ENCODE measurements at regions not wholly inside any gene's neighbourhood (a gene's known extent, or its start where the extent isn't known, plus 50 kb on each side); places are given as distances from the start of the nearest gene placed in this dataset.

DNA sequence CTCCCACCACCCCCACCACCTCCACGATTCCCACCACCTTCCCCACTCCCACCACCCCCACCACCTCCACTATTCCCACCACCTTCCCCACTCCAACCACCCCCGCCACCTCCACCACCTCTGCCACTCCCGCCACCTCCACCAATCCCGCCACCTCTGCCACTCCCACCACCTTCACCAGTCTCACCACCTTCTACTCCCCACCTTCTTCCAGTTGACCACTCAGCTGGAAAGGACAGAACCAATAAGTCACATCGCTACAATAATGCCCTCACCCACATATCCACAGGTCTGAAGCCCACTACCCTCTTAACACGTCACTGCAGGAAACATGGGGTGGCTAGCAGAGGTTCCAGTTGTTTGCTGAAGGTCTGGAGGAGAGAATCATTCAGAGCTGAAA, 93.5 kb upstream of the PAX2 start:
- H3K4me1 ChIP-seq: peaks cover 0 to 10% (median 7%) of the 10 kb centered on the region in 10 experiments; a peak in 11 of 20 replicates
- no peak overlapping the region for H3K4me3 ChIP-seq
- H4K20me1 ChIP-seq: no peaks in the 10 kb centered on the region; a peak in 2 of 22 replicates
- H3K27me3 ChIP-seq: peaks cover 39 to 48% (median 44%) of the 10 kb centered on the region in 11 experiments
- no peaks in the 10 kb centered on the region for H3K36me3 ChIP-seq
- H3K27ac ChIP-seq: no peak overlapping the region
- TF ChIP-seq Cebpa-rat (IDR thresholded peaks at IDR 0.05): no peak
- H3K9me3 ChIP-seq (replicated peaks in 1 of 11): 0 out of 22 replicates have a peak, but pooled peaks cover 0 to 5% (median 0%) of the 10 kb centered on the region in 11 experiments
- H3K9ac ChIP-seq: no peak overlapping the region
- H3K4me2 ChIP-seq: no peak overlapping the region

GRCh38 chr10:100652406-100653135, 92.8 kb upstream of the PAX2 start:
- peaks cover 39 to 55% (median 50%) of the 10 kb centered on the region in 11 experiments for H3K27me3 ChIP-seq
- no peak overlapping the region for H3K27ac ChIP-seq
- H3K36me3 ChIP-seq: no peaks in the 10 kb centered on the region
- no peaks in the 10 kb centered on the region; a peak in 2 of 22 replicates for H4K20me1 ChIP-seq
- H3K4me2 ChIP-seq: 0 out of 22 replicates have a peak overlapping the region, but pooled peaks of 1 of the 11 experiments have one; percentile 43
- H3K4me3 ChIP-seq: no peak overlapping the region
- H3K9me3 ChIP-seq (replicated peaks in 1 of 11): 0 out of 22 replicates have a peak, but pooled peaks cover 0 to 5% (median 0%) of the 10 kb centered on the region in 11 experiments
- no peak for TF ChIP-seq Cebpa-rat (IDR thresholded peaks at IDR 0.05)
- H3K9ac ChIP-seq: no peak overlapping the region
- peaks cover 0 to 10% (median 7%) of the 10 kb centered on the region in 10 experiments; a peak in 11 of 20 replicates for H3K4me1 ChIP-seq

- peak overlapping the region in 1 of 11 experiments; percentile 52; a peak in 1 of 22 replicates for H3K9ac ChIP-seq
- TF ChIP-seq Cebpa-rat (IDR thresholded peaks at IDR 0.05): no peak
- H3K4me2 ChIP-seq: peak overlapping the region; percentile 10 to 48 (median 40); a peak in 16 of 22 replicates
- H3K4me1 ChIP-seq: peaks cover 0 to 10% (median 7%) of the 10 kb centered on the region in 10 experiments; a peak in 11 of 20 replicates
- H3K9me3 ChIP-seq (replicated peaks in 1 of 11): 0 out of 22 replicates have a peak, but pooled peaks cover 0 to 5% (median 0%) of the 10 kb centered on the region in 11 experiments
- H3K36me3 ChIP-seq: no peaks in the 10 kb centered on the region
- H4K20me1 ChIP-seq: no peaks in the 10 kb centered on the region; a peak in 2 of 22 replicates
- H3K4me3 ChIP-seq: peak overlapping the region in 4 of 10 experiments; percentile 39 to 57 (median 50); a peak in 7 of 20 replicates
- peaks cover 39 to 59% (median 53%) of the 10 kb centered on the region in 11 experiments for H3K27me3 ChIP-seq
- H3K27ac ChIP-seq: no peak overlapping the region
Observed at GRCh38 chr10:100653238-100653956, 92.0 kb upstream of the PAX2 start.

- H3K27ac ChIP-seq: no peak overlapping the region; a peak in 2 of 22 replicates
- H4K20me1 ChIP-seq: no peaks in the 10 kb centered on the region; a peak in 2 of 22 replicates
- H3K4me1 ChIP-seq: peaks cover 0 to 10% (median 7%) of the 10 kb centered on the region in 10 experiments; a peak in 11 of 20 replicates
- H3K9ac ChIP-seq: peak overlapping the region in 4 of 11 experiments; percentile 19 to 52 (median 38); a peak in 3 of 22 replicates
- peak overlapping the region in 7 of 10 experiments; percentile 9 to 57 (median 39); a peak in 11 of 20 replicates for H3K4me3 ChIP-seq
- peaks cover 39 to 59% (median 53%) of the 10 kb centered on the region in 11 experiments for H3K27me3 ChIP-seq
- H3K4me2 ChIP-seq: peak overlapping the region; percentile 10 to 56 (median 41); a peak in 18 of 22 replicates
- no peaks in the 10 kb centered on the region for H3K36me3 ChIP-seq
- H3K9me3 ChIP-seq (replicated peaks in 1 of 11): 0 out of 22 replicates have a peak, but pooled peaks cover 0 to 5% (median 0%) of the 10 kb centered on the region in 11 experiments
- TF ChIP-seq Cebpa-rat (IDR thresholded peaks at IDR 0.05): no peak
Observed at GRCh38 chr10:100653957-100654781, 91.2 kb upstream of the PAX2 start.

DNA sequence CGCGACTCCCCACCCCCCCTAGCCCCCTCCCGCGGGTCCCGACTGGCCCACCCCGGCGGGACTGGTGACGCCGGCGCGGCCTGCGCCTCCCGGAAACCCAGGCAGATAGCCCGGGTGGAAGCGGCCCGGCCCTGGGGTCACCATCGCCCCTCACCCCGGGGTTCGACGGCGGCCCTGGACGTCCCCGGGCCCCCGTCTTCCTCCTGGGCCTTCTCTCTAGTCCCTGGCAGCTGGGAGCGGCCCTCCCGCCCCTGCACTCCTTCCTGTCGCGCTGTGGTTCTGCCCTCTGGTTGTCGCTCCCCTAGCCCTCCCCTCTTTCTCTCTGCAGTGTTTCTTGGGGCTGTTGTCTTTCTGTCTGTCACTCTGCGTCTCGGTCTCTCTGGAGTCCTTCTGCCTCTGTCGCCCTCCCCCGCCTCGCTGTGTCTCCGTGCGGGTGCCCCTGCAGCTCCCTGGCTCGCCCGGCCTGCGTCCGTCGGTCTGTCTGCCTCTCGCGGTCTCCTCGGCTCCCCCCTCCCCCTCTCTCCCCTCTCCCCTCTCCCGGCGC, 90.5 kb upstream of the PAX2 start:
- H4K20me1 ChIP-seq: peaks cover 0 to 3% (median 0%) of the 10 kb centered on the region in 11 experiments; a peak in 2 of 22 replicates
- peaks cover 39 to 59% (median 53%) of the 10 kb centered on the region in 11 experiments for H3K27me3 ChIP-seq
- H3K36me3 ChIP-seq: no peaks in the 10 kb centered on the region
- H3K4me3 ChIP-seq: no peak overlapping the region
- 0 out of 22 replicates have a peak, but pooled peaks cover 0 to 5% (median 0%) of the 10 kb centered on the region in 11 experiments for H3K9me3 ChIP-seq (replicated peaks in 1 of 11)
- no peak overlapping the region for H3K9ac ChIP-seq
- no peak for TF ChIP-seq Cebpa-rat (IDR thresholded peaks at IDR 0.05)
- H3K27ac ChIP-seq: no peak overlapping the region
- no peak overlapping the region for H3K4me2 ChIP-seq
- peaks cover 0 to 10% (median 7%) of the 10 kb centered on the region in 10 experiments; a peak in 11 of 20 replicates for H3K4me1 ChIP-seq

GRCh38 chr10:100655326-100655759, 90.0 kb upstream of the PAX2 start:
- H3K9me3 ChIP-seq (replicated peaks in 1 of 11): 0 out of 22 replicates have a peak, but pooled peaks cover 0 to 5% (median 0%) of the 10 kb centered on the region in 11 experiments
- peaks cover 0 to 3% (median 0%) of the 10 kb centered on the region in 11 experiments; a peak in 2 of 22 replicates for H4K20me1 ChIP-seq
- H3K4me2 ChIP-seq: no peak overlapping the region
- no peak overlapping the region for H3K27ac ChIP-seq
- H3K36me3 ChIP-seq: no peaks in the 10 kb centered on the region
- peaks cover 0 to 10% (median 7%) of the 10 kb centered on the region in 10 experiments; a peak in 11 of 20 replicates for H3K4me1 ChIP-seq
- H3K4me3 ChIP-seq: no peak overlapping the region
- TF ChIP-seq Cebpa-rat (IDR thresholded peaks at IDR 0.05): no peak
- peaks cover 39 to 59% (median 53%) of the 10 kb centered on the region in 11 experiments for H3K27me3 ChIP-seq
- no peak overlapping the region for H3K9ac ChIP-seq

DNA sequence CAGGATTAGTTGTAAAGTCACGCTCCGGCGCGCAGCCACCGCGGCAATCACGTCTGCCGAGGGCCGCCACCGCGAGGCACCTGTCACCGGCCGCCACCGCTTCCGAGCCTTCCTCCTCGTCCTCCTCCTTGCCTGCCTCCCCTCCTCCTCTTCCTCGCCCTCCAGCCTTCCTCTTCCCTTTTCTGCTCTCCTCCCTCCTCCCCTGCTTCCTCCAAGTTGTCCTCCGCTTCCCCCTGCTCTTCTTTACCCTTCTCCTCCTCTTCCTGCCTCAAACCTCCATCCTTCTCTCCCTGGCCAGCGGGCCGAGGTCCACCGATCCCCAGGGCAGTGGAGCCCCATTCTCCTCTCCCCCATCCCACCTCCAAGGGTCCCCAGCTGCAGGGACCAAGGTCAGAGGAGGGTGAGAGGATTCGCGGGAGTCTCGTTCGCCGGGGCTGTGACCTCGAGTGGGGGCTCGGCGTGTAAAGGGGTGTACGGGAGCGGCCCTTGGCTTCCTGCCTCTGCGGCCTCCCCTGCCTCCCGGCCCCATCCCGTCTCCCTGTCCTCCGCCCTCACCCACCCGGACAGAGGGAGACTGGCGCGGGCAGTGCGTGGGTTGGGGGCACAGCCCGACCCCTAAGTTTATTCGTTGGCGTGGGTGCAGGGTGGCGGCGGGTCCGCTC, 89.5 kb upstream of the PAX2 start:
- TF ChIP-seq Cebpa-rat (IDR thresholded peaks at IDR 0.05): no peak
- no peak overlapping the region for H3K9ac ChIP-seq
- peaks cover 39 to 59% (median 53%) of the 10 kb centered on the region in 11 experiments for H3K27me3 ChIP-seq
- H4K20me1 ChIP-seq: peaks cover 0 to 3% (median 0%) of the 10 kb centered on the region in 11 experiments; a peak in 2 of 22 replicates
- no peak overlapping the region for H3K4me3 ChIP-seq
- no peak overlapping the region for H3K27ac ChIP-seq
- no peak overlapping the region for H3K4me2 ChIP-seq
- H3K9me3 ChIP-seq (replicated peaks in 1 of 11): 0 out of 22 replicates have a peak, but pooled peaks cover 0 to 5% (median 0%) of the 10 kb centered on the region in 11 experiments
- peaks cover 0 to 10% (median 7%) of the 10 kb centered on the region in 10 experiments; a peak in 11 of 20 replicates for H3K4me1 ChIP-seq
- no peaks in the 10 kb centered on the region for H3K36me3 ChIP-seq
